Hepatic stellate cell (primary cell): ENCODE measurements at regions not wholly inside any gene's neighbourhood (a gene's known extent, or its start where the extent isn't known, plus 50 kb on each side); places are given as distances from the start of the nearest gene placed in this dataset.
"Not testable (repeated sequence)": the region's sequence is repeated elsewhere in the genome, so short reads cannot be mapped to it uniquely, and the experiment has no call there.

Experiments used
- DNase-seq: peaks from one replicate; pipeline ENCODE4 v3.0.0; 2011; ENCODE audit warnings: low spot score

DNA sequence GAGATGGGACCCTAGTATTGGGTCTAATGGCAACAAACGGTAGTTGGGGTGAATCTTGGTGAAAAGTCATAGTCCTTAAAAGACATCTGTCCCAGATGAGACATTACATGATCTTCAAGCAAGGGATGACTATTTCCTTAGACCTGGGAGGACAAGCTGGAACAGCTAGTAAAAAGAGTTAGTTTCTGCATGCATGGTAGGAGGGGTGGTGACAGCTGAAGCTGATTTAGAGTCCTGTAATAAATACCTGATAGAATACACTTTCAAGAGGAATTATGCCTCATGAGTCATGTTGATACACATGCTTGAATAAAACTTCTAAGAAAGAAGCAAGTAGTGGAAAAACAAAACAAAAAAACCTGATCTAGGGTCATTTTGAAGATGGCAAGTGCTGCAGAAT, 247.4 kb downstream of the CD109 start:
- DNase-seq, result no peak

DNA sequence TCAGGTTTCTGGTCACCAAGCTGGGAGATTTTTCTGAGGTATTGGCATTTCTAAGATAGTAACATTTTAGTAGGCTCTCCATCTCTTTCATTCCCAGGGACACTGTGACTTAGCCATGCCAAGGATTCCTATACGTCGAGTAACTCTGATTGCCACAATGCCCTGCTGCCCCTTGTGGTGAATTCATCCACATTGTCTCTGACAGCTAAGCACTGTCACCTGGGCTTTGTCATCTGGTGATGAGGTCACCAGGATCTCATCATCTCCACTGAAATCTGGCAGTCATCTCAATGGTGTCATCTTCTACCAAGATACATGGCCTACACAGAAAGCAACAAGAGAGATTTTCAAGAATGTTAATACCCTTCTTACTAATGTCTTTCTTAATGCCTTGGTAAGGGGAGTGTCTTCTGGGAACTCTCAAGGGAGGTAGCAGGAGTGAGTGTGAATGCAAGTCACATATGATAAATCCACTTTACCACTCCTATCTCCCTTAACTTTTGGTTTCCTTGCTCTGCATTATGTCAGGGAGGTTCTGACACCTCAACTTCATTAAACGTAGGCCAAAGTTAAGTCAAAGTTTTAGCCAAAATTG, 246.7 kb downstream of the CD109 start:
- peak; percentile 11 for DNase-seq

DNA sequence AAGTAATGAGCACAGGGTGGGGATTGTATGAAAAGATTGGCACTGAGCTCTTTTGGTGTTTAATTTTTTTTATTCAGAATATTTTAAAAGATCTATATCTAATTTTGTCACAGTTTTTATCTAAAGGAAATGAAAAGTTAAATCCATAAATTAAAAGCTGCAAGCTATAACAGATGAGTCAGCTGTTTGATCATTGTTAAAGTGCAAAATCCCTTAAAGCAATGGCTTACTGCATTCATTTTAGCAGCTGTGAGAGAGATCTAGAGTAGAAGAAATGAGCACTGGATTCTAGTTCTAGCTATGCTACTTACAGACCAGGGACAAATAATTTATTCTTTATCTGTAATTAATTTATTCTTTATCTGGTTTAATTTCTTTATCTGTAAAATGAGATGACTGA, 245.9 kb downstream of the CD109 start:
- DNase-seq, result no peak

DNA sequence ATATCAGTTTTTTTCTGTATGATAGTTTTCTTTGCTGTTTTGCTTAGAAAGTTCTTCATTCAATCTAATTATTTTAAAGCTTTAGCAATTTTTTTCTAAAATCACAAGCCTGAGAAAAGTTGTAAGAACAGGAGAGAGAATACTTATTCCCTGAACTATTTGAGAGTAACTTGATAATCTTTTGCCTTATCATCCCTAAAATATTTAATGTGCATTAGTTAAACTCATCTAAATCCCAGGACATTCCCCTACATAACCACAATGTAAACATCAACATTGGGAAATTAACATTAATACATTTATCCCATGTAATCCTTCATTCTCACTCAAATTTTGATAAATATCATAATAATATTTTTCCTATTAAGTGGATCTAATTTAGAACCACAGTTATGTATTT, 241.8 kb downstream of the CD109 start:
- DNase-seq, result no peak

DNA sequence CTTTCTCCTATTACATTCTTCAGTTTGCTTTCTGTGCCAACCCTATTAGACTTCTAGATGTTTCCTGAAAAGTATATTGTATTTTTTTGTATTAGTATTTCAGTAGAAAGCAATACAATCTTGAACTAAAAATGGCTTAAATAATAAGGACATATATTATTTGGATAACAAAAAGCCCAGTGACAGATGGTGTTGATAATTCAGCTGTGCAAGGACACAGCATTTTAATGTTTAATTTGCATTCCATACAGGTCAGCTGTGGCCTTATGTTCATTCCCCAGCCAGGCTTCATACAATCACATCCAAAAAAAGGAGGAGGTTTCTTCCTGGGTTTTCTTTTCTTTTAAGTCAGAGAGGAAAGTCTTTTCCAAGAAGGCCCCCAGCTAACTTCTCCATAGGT, 236.9 kb downstream of the CD109 start:
- DNase-seq, result no peak

DNA sequence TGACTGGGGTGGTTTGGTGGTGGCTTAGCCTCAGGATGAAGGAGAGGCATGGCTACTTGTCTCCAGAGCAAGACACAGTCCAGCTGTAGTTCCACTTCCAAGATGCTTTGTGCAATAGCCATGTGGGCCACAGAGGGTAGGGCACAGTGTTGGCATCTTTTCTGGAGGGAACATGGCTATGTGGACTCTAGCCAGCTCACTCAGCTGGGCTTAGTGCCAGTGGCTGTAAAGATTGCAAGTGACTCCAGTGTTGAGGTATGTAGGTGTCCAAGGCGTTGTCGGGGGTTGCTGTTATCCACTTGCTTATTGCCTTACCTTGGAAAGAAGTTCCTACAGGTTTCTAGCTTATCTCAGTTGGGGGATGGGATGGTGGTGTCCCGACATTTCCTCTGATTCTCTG, 233.4 kb downstream of the CD109 start:
- no peak for DNase-seq

DNA sequence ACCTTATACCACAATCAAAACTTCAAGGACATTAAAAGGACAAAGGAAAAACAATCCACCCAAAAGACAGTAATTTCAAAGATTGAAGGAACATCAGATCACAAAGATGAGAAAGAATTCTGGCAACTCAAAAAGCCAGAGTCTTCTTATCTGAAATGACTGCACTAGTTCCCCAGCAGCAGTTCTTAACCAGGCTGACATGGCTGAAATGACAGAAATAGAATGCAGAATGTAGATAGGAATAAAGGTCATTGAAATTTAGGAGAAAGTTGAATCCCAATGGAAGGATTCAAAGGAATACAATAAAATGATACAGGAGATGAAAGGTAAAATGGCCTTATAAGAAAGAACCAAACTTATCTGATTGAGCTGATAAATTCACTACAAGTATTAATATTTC, 231.4 kb downstream of the CD109 start:
- no peak for DNase-seq

DNA sequence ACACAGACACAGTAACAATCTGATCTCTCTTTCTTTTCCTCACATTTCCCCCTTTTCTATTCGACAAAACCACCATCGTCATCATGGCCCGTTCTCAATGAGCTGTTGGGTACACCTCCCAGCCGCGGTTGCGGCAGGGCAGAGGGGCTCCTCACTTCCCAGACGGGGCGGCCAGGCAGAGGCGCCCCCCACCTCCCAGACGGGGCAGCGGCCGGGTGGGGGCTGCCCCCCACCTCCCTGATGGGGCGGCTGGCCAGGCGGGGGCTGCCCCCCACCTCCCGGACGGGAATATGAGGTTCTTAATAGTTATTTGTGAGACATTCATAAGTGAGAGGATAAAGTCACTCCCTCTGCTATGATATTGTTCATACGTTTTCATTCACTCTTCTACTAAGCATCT, 229.7 kb downstream of the CD109 start:
- DNase-seq, result not testable (repeated sequence)

DNA sequence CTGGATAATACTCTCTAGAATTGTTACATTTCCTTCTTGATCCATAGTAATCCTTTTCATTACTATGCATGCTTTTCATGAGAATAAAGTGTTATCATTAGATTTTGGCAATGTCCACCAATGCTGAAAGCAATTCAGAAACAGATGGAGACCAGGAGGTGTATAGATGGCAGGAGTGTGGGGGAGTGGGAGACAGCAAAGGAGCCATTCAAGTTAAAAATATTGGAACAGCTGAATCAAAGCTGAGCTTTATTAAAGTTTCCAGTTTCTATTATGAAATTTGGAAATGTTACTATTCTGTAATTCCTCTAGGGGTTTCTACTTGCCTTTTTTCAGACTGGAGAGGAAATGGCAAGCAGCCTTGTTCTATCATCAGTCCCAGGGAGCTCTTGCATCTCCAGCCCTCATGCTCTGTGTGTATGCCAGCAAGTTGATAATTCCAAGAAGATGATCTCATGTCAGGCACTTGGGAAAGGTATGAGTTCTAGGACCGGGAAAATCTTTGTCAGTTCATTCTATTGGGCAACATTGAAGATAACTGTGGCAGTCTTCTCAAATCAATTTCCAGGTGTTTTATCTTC, 228.0 kb downstream of the CD109 start:
- DNase-seq, result peak; percentile 26

DNA sequence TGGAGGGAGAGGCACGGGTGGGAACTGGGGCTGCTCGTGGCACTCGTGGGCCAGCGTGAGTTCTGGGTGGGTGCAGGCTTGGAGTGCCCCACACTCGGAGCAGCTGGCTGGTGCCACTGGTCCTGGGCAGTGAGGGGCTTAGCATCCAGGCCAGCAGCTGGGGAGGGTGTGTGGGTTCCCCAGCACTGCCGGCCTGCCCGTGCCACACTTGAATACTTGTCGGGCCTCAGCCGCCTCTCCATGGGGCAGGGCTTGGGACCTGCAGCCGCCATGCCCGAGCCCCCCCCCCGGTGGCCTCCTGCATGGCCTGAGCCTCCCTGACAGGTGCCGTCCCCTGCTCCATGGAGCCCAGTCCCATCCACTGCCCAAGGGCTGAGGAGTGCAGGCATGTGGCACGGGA, 207.2 kb downstream of the CD109 start:
- DNase-seq, result no peak

DNA sequence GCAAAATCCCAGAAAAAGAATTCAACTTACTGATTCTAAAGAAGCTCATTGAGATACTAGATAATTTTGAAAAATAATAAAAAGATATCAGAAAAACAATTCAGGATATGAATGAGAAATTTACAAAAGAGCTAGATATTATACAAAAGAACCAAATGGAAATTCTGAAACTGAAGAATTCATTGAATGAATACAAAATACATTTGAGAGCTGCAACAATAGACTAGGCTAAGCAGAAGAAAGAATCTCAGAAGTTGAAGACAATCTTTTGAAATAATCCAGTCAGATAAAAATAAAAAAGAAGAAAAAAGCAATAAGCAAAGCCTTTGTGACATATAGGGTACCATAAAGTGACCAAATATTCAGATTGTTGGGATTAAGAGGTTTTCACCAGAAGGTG, 206.0 kb downstream of the CD109 start:
- no peak for DNase-seq

DNA sequence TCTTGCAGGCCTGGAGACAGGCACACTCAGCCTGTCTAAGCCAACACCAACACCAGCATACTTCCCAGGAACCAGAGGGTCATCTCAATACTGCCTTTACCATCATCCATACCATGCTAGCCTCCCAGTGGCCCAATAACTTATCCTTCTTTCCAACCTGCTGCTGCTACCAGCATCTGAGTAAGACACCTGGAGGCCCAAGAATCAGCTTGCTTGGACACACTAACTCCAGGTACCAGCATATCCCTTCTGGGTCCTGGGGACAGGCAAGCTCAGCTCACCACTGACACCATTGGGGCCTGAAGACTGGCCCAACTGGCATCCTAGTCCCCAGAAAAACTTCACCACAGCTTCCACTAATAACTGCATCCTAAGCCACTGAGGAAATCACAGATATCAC, 205.3 kb downstream of the CD109 start:
- no peak for DNase-seq

DNA sequence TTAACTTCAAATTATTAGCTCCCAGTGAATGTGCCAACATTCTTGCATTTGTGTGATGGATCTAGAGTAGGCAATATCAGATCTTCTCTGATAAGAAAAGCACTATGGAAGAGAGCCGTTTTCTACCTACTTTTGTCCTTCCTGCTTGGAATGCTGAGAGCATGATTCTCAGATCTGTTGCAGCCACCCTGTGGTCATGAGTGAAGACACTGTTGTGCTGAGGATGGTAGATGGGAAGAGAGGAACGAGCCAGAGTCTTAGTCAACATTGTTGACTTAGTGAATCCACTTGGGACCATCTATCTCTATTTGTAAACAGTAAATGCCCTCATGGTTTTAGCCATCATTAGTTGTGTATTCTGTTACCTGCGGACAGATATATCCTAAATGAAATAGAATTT, 202.6 kb downstream of the CD109 start:
- DNase-seq, result no peak

DNA sequence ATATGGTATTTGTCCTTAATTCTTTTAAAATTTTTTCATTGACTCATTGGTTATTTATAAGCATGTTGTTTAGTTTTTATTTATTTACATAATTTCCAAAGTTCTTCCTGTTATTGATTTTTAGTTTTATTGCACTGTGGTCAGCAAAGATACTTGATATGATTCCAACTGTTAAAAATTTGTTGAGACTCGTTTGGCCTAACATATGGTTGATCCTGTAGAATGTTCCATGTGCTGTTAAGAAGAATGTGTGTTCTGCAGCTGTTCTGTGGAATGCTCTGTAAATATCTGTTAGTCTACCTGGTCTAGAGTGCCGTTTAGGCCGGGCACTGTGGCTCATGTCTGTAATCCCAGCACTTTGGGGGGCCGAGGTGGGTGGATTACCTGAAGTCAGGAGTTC, 197.7 kb downstream of the CD109 start:
- no peak for DNase-seq

DNA sequence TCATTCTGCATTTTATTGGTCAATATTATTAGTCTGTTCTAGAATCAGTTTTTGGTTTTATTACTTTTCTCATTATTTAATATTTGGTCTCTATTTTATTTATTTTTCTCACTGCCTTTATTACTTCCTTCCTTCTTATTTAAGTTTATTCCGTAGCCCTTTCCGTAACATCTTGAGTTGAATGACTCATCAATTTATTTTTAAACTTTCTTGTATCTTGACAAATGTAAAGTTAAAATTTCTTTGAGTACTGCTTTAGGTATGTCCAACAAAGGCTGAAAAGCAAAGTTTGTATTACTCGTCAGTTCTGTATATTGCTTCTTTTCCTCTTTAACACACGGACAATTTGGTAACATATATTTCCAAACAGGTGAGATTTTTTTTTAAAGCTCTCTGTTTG, 192.0 kb downstream of the CD109 start:
- no peak for DNase-seq

DNA sequence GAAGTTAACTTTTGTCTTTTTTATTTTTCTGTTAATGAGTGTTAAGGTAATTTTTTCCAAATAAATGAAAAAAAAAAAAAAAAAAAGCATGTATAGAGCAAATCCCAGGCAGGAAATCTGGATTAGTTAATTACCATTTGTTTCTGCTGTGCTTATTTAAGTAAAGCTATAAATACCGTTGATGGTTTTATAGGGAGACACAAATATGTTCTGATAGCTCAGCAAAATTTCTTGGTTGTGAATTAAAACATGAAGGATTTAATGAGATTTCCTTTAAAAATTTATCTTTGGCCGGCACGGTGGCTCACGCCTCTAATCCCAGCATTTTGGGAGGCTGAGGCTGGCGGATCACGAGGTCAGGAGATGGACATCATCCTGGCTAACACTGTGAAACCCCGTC, 189.4 kb downstream of the CD109 start:
- no peak for DNase-seq

DNA sequence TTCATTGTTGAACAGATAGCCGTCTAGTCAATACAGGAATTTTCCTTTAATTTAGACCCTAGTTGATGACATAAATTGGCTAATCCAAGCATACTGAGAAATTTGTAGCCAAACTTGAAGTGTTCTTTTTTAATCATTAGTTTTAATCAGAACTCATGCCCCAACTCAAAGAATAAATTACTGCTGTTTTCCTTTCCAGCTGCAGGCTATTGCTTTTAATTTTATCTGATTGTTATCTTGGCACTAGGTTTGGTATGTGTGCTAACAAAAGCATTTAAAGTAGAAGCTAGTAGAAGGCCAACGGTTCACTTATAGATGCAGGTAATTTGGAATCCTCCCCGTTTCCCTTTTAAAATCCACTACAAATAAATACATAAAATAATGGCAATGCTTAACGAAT, 188.5 kb downstream of the CD109 start:
- no peak for DNase-seq

DNA sequence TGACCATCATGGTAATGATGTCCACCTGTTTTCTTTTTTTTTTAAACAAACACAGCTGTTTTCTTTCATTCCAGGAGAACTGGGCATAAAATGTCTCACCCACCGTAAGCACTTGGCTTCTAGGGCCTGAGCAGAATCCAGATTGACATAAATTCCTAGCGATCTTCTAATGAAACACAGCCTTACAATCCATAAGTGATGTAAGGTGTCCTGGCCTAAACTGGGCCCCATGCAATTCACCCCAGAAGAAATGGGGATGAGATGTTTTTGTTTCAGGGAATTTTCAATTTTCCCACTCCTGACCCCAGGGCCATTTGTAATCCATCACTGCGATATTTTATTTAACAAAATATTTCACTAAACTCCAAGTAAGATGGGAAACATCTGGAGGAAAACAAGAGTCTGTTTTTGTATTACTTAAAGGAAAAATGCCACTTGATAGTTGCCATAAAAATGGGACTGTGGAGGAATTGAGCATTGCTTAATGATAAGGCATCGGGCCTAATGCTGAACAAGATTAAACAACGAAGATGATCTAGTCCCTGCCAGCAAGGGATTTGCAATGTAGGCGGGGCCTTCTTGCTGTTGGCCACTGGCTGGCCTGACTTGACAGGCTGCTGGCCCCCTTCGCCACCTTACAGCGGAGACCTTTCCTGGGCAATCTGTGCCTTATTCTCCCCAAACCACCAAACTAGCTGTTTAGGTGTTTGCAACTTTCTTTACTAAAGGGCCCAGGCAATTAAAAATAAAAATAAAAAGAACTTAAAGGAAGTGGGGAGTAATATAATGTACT, 183.7 kb downstream of the CD109 start:
- DNase-seq, result no peak

DNA sequence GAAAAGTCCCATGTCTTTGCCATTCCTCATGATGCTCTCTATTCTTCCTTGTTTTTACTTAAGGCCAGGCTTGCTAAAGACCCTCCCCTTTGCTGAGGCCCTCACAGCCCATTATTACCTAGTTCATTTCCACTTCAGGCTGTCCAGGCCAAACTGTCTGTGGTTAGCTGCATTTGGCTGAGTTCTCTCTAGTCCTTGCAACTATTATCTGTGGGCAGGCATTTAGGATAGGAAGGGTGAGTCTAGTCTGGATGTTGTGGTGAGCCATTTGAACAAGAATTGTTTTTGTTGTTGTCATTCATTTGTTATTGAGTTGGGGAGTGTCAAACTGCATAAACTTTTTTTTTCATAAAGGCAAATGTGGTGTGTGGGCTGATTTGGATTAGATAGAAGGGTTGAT, 182.4 kb downstream of the CD109 start:
- no peak for DNase-seq
